ENCODE measurements at regions not wholly inside any gene's neighbourhood (a gene's known extent, or its start where the extent isn't known, plus 50 kb on each side); places are given as distances from the start of the nearest gene placed in this dataset.
"Not testable (repeated sequence)": the region's sequence is repeated elsewhere in the genome, so short reads cannot be mapped to it uniquely, and the experiment has no call there.

- H3K4me3 Mint-ChIP-seq; H3K27me3 Mint-ChIP-seq (ENCODE audit: insufficient read depth); H3K36me3 Mint-ChIP-seq (ENCODE audit: low read depth); H3K9me3 Mint-ChIP-seq; DNase-seq (ENCODE audit: low spot score); H3K4me1 Mint-ChIP-seq (ENCODE audit: low read depth); H3K27ac Mint-ChIP-seq; intact Hi-C loops (cut with micrococcal nuclease): not testable (repeated sequence)
Measured at GRCh38 chr9:42239445-42240260, 56.2 kb downstream of the SPATA31A6 start.

DNA sequence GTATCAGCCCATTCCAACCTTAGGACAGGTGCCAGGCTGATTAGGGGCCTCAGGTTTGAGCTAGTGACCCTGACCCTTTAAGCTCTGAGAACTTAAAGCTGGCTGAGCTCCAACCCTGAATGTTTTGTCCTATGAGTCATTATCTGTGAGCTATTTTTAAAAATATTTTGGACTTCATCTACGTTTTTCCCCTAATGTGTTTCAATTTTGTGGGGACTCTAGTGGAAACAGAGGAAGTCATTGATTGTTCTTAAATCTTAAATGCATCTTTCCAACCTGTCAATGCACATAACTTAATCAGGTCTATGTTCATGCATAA lies 56.8 kb downstream of the SPATA31A6 start:
- intact Hi-C loops (cut with micrococcal nuclease); H3K27ac Mint-ChIP-seq; H3K4me1 Mint-ChIP-seq (ENCODE audit: low read depth); H3K9me3 Mint-ChIP-seq; H3K27me3 Mint-ChIP-seq (ENCODE audit: insufficient read depth); H3K36me3 Mint-ChIP-seq (ENCODE audit: low read depth); H3K4me3 Mint-ChIP-seq; DNase-seq (ENCODE audit: low spot score): not testable (repeated sequence)

DNA sequence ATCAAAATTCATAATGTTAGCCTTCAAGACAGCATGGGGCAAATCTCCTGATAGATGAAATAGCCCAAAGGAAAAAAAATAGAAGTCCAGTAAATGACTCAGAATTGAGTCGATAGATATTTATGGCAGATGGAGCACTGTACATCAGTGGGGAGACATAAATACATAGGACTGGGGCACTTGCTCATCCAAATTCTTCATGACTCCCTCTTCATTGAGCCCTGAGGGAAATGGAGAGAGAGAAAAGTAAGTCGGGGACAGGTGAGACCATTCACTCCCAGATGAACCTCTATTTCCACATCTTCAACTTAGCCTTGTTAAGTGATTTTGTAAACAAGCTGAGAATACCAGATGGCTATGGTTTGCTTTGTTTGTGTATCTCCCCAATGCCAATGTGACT lies 59.8 kb downstream of the SPATA31A6 start:
- H3K36me3 Mint-ChIP-seq (ENCODE audit: low read depth); H3K27ac Mint-ChIP-seq; H3K4me3 Mint-ChIP-seq; intact Hi-C loops (cut with micrococcal nuclease); H3K27me3 Mint-ChIP-seq (ENCODE audit: insufficient read depth); H3K9me3 Mint-ChIP-seq; H3K4me1 Mint-ChIP-seq (ENCODE audit: low read depth); DNase-seq (ENCODE audit: low spot score): not testable (repeated sequence)

- intact Hi-C loops (cut with micrococcal nuclease); H3K4me1 Mint-ChIP-seq (ENCODE audit: low read depth); H3K27ac Mint-ChIP-seq; H3K27me3 Mint-ChIP-seq (ENCODE audit: insufficient read depth); DNase-seq (ENCODE audit: low spot score); H3K9me3 Mint-ChIP-seq; H3K36me3 Mint-ChIP-seq (ENCODE audit: low read depth); H3K4me3 Mint-ChIP-seq: not testable (repeated sequence)
Measured at GRCh38 chr9:42243822-42244221, 60.4 kb downstream of the SPATA31A6 start.

DNA sequence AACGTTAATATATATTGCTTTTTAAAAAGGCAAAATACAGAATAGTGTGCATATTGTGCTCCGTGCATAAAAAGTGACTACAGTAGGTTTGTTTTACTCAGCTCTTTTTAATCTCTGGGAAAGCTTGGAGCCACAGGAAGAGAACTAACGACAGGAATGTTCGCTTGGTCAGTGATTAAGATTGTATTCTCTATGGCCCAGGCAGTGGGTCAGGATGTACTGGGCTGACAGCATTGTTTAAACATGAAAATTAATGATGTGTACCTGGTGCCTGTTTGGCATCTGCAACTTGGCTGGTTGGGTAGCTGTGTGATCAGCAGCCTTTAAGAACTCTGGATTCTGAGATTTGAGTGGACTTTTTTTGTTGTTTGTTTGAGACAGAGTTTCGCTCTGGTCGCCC lies 85.3 kb downstream of the SPATA31A6 start:
- H3K4me1 Mint-ChIP-seq (ENCODE audit: low read depth); H3K27me3 Mint-ChIP-seq (ENCODE audit: insufficient read depth); H3K9me3 Mint-ChIP-seq; H3K4me3 Mint-ChIP-seq; H3K27ac Mint-ChIP-seq; H3K36me3 Mint-ChIP-seq (ENCODE audit: low read depth); DNase-seq (ENCODE audit: low spot score); intact Hi-C loops (cut with micrococcal nuclease): not testable (repeated sequence)

GRCh38 chr9:42269171-42269570 lies 85.7 kb downstream of the SPATA31A6 start:
- H3K27me3 Mint-ChIP-seq (ENCODE audit: insufficient read depth); intact Hi-C loops (cut with micrococcal nuclease); H3K9me3 Mint-ChIP-seq; H3K4me1 Mint-ChIP-seq (ENCODE audit: low read depth); DNase-seq (ENCODE audit: low spot score); H3K36me3 Mint-ChIP-seq (ENCODE audit: low read depth); H3K4me3 Mint-ChIP-seq; H3K27ac Mint-ChIP-seq: not testable (repeated sequence)

GRCh38 chr9:42273191-42273590 lies 89.7 kb downstream of the SPATA31A6 start:
- intact Hi-C loops (cut with micrococcal nuclease); H3K27ac Mint-ChIP-seq; DNase-seq (ENCODE audit: low spot score); H3K9me3 Mint-ChIP-seq; H3K4me1 Mint-ChIP-seq (ENCODE audit: low read depth); H3K4me3 Mint-ChIP-seq; H3K27me3 Mint-ChIP-seq (ENCODE audit: insufficient read depth); H3K36me3 Mint-ChIP-seq (ENCODE audit: low read depth): not testable (repeated sequence)

GRCh38 chr9:42275141-42275540 lies 91.7 kb downstream of the SPATA31A6 start:
- Mint-ChIP-seq H3K27ac (no peak overlapping the region), H3K4me1 (ENCODE audit: low read depth) (no peaks in the 10 kb centered on the region), H3K36me3 (ENCODE audit: low read depth) (no peaks in the 10 kb centered on the region), H3K9me3 (no peaks in the 10 kb centered on the region), H3K4me3 (no peak overlapping the region), H3K27me3 (ENCODE audit: insufficient read depth) (no peaks in the 10 kb centered on the region)
- no peak for DNase-seq (ENCODE audit: low spot score)
- intact Hi-C loops (cut with micrococcal nuclease), result no loop called here

GRCh38 chr9:42282531-42283178 lies 99.2 kb downstream of the SPATA31A6 start:
- not testable (repeated sequence) for DNase-seq (ENCODE audit: low spot score)

GRCh38 chr9:42283179-42283543 lies 99.7 kb downstream of the SPATA31A6 start:
- H3K27ac Mint-ChIP-seq; intact Hi-C loops (cut with micrococcal nuclease); H3K4me3 Mint-ChIP-seq; H3K9me3 Mint-ChIP-seq; H3K36me3 Mint-ChIP-seq (ENCODE audit: low read depth); DNase-seq (ENCODE audit: low spot score); H3K27me3 Mint-ChIP-seq (ENCODE audit: insufficient read depth); H3K4me1 Mint-ChIP-seq (ENCODE audit: low read depth): not testable (repeated sequence)

More at GRCh38 chr9:42282531-42283178, 99.2 kb downstream of the SPATA31A6 start:
- H3K9me3 Mint-ChIP-seq; H3K4me1 Mint-ChIP-seq (ENCODE audit: low read depth); H3K4me3 Mint-ChIP-seq; H3K27ac Mint-ChIP-seq; H3K27me3 Mint-ChIP-seq (ENCODE audit: insufficient read depth); H3K36me3 Mint-ChIP-seq (ENCODE audit: low read depth); intact Hi-C loops (cut with micrococcal nuclease): not testable (repeated sequence)

DNA sequence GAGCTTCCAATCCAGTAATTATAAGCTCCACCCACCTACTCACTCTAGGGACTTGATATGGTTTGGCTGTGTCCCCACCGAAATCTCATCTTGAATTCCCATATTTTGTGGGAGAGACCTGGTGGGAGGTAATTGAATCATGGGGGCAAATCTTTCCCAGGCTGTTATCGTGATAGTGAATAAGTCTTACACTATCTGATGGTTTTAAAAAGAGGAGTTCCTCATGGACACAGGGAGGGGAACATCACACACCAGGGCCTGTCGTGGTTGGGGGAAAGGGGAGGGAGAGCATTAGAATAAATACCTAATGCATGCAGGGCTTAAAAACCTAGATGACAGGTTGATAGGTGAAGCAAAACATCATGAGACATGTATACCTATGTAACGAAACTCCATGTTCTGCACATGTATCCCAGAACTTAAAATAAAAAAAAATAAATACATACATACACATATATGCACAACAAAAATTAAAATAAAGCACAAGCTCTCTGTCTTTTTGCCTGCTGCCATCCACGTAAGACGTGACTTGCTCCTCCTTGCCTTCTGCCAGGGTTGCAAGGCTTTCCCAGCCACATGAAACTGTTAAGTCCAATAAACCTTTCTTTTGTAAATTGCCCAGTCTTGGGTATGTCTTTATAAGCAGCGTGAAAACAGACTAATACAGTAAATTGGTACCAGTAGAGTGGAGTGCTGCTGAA lies 102.8 kb downstream of the SPATA31A6 start:
- DNase-seq (ENCODE audit: low spot score); H3K36me3 Mint-ChIP-seq (ENCODE audit: low read depth); H3K27me3 Mint-ChIP-seq (ENCODE audit: insufficient read depth); H3K4me1 Mint-ChIP-seq (ENCODE audit: low read depth); H3K27ac Mint-ChIP-seq; H3K9me3 Mint-ChIP-seq; H3K4me3 Mint-ChIP-seq; intact Hi-C loops (cut with micrococcal nuclease): not testable (repeated sequence)

- H3K27ac Mint-ChIP-seq; H3K27me3 Mint-ChIP-seq (ENCODE audit: insufficient read depth); H3K4me1 Mint-ChIP-seq (ENCODE audit: low read depth); H3K36me3 Mint-ChIP-seq (ENCODE audit: low read depth); DNase-seq (ENCODE audit: low spot score); intact Hi-C loops (cut with micrococcal nuclease); H3K9me3 Mint-ChIP-seq; H3K4me3 Mint-ChIP-seq: not testable (repeated sequence)
Measured at GRCh38 chr9:42288002-42288864, 104.8 kb downstream of the SPATA31A6 start.

- H3K4me3 Mint-ChIP-seq; H3K27me3 Mint-ChIP-seq (ENCODE audit: insufficient read depth); intact Hi-C loops (cut with micrococcal nuclease); H3K4me1 Mint-ChIP-seq (ENCODE audit: low read depth); DNase-seq (ENCODE audit: low spot score); H3K36me3 Mint-ChIP-seq (ENCODE audit: low read depth); H3K27ac Mint-ChIP-seq; H3K9me3 Mint-ChIP-seq: not testable (repeated sequence)
Measured at GRCh38 chr9:42288865-42289229, 105.4 kb downstream of the SPATA31A6 start.
